GM18508 (cell line): ENCODE measurements at regions not wholly inside any gene's neighbourhood (a gene's known extent, or its start where the extent isn't known, plus 50 kb on each side); places are given as distances from the start of the nearest gene placed in this dataset.

Experiments
- ATAC-seq: cut with Tn5 transposase; IDR thresholded peaks from one replicate; pipeline ENCODE4 v1.9.1; 2021; ENCODE audit warnings: moderate number of reproducible peaks; ENCODE audit not compliant: insufficient read depth, unreplicated experiment

GRCh38 chr15:87604857-87605446, 651.6 kb downstream of the NTRK3 start:
- ATAC-seq, result no peak

GRCh38 chr15:87602371-87602770, 654.2 kb downstream of the NTRK3 start:
- no peak for ATAC-seq

GRCh38 chr15:87599616-87600015, 656.9 kb downstream of the NTRK3 start:
- no peak for ATAC-seq

GRCh38 chr15:87597346-87598052, 659.0 kb downstream of the NTRK3 start:
- peak; percentile 58 for ATAC-seq

- ATAC-seq, result no peak
Measured at GRCh38 chr15:87591582-87591981, 665.0 kb downstream of the NTRK3 start.

GRCh38 chr15:87591042-87591441, 665.5 kb downstream of the NTRK3 start:
- no peak for ATAC-seq

- ATAC-seq, result no peak
Measured at GRCh38 chr15:87589134-87589533, 667.4 kb downstream of the NTRK3 start.

GRCh38 chr15:87582169-87582568, 674.4 kb downstream of the NTRK3 start:
- ATAC-seq, result no peak

GRCh38 chr15:87579537-87579936, 677.0 kb downstream of the NTRK3 start:
- no peak for ATAC-seq

- no peak for ATAC-seq
Measured at GRCh38 chr15:87578776-87579175, 677.8 kb downstream of the NTRK3 start.

- ATAC-seq, result no peak
Measured at GRCh38 chr15:87577336-87577735, 679.2 kb downstream of the NTRK3 start.

- ATAC-seq, result no peak
Measured at GRCh38 chr15:87576486-87577176, 679.9 kb downstream of the NTRK3 start.

- ATAC-seq, result no peak
Measured at GRCh38 chr15:87575896-87576473, 680.6 kb downstream of the NTRK3 start.

- ATAC-seq, result no peak
Measured at GRCh38 chr15:87573534-87573933, 683.0 kb downstream of the NTRK3 start.

GRCh38 chr15:87573039-87573438, 683.5 kb downstream of the NTRK3 start:
- ATAC-seq, result no peak

GRCh38 chr15:87572381-87572910, 684.1 kb downstream of the NTRK3 start:
- ATAC-seq, result no peak

GRCh38 chr15:87570206-87570605, 686.3 kb downstream of the NTRK3 start:
- no peak for ATAC-seq

- no peak for ATAC-seq
Measured at GRCh38 chr15:87569581-87569980, 687.0 kb downstream of the NTRK3 start.

- no peak for ATAC-seq
Measured at GRCh38 chr15:87567406-87568030, 689.0 kb downstream of the NTRK3 start.

- ATAC-seq, result no peak
Measured at GRCh38 chr15:87566236-87566635, 690.3 kb downstream of the NTRK3 start.

GRCh38 chr15:87564681-87565080, 691.9 kb downstream of the NTRK3 start:
- no peak for ATAC-seq
